RWPE1 (cell line): ENCODE measurements at regions not wholly inside any gene's neighbourhood (a gene's known extent, or its start where the extent isn't known, plus 50 kb on each side); places are given as distances from the start of the nearest gene placed in this dataset.
"Not testable (repeated sequence)": the region's sequence is repeated elsewhere in the genome, so short reads cannot be mapped to it uniquely, and the experiment has no call there.

Experiments
- CTCF ChIA-PET: fragments of 350-600 bp; sonication (Branson Sonifier 250); formaldehyde crosslinking; extraction: SDS; loops from one replicate; lab custom pipeline; 2021; lab: Yijun Ruan, JAX
- POLR2A ChIA-PET: fragments of 400-600 bp; formaldehyde crosslinking; extraction: SDS; loops from one replicate; lab custom pipeline; 2020; ENCODE audit warnings: antibody characterized with exemption; ENCODE audit not compliant: low non-redundant PET; lab: Yijun Ruan, JAX
- DNase-seq: peaks from one replicate; pipeline ENCODE4 v3.0.0; 2012; ENCODE audit warnings: low spot score
- H3K27ac ChIP-seq: fragments of 450-650 bp; 2 replicates; pipeline ENCODE4 v1.5.1; 2017
- TF ChIP-seq, protein P1 (sequence below): fragments of 450-650 bp; conservative IDR thresholded peaks from 2 replicates; pipeline ENCODE4 v1.5.1; 2017; ENCODE audit warnings: low read depth, mild to moderate bottlenecking

DNA sequence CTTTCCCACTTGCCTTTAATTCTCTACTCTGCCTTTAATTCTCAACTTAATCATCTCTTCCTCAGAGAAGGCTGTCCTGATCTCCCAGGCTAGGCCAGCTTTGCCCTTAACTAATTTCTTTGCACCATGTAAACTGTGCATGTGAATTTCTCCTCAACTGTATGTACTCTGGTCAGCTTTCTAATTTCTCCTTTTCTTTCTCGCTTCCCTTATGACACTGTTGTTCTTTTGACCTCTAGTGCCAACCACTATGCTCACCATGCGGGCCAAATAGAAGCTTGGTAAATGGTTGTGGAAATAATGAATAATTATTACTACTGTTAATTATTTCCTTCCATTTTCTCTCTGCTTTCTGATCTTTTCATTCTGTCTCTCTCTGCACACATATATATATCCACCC lies 269.0 kb upstream of the CRBN start:
- POLR2A ChIA-PET: no interaction called here
- H3K27ac ChIP-seq: no peak overlapping the region
- TF ChIP-seq, protein P1, sequence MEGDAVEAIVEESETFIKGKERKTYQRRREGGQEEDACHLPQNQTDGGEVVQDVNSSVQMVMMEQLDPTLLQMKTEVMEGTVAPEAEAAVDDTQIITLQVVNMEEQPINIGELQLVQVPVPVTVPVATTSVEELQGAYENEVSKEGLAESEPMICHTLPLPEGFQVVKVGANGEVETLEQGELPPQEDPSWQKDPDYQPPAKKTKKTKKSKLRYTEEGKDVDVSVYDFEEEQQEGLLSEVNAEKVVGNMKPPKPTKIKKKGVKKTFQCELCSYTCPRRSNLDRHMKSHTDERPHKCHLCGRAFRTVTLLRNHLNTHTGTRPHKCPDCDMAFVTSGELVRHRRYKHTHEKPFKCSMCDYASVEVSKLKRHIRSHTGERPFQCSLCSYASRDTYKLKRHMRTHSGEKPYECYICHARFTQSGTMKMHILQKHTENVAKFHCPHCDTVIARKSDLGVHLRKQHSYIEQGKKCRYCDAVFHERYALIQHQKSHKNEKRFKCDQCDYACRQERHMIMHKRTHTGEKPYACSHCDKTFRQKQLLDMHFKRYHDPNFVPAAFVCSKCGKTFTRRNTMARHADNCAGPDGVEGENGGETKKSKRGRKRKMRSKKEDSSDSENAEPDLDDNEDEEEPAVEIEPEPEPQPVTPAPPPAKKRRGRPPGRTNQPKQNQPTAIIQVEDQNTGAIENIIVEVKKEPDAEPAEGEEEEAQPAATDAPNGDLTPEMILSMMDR: no peak
- DNase-seq: no peak
- CTCF ChIA-PET: no interaction called here

DNA sequence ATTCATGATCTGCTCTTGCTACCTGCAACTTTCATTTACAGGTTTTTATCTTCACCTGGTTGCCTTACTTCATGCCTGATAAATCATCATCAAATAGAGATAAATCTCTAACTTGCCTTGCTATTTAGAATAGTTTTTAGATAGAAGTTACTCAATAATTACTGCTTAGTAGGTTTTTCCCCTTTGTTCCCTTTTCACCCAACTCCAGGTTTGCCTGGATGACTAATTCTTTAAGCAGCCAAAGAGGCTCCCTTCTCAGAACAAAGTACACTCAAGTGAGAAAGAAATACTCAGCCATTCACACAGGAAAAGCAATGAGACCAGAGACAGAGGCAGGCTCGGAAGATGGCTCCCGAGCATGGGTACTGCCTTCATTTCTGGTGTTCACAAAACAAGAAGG lies 268.1 kb upstream of the CRBN start:
- ChIA-PET CTCF (no interaction called here), POLR2A (no interaction called here)
- no peak for DNase-seq
- no peak overlapping the region for H3K27ac ChIP-seq
- TF ChIP-seq, protein P1: no peak

DNA sequence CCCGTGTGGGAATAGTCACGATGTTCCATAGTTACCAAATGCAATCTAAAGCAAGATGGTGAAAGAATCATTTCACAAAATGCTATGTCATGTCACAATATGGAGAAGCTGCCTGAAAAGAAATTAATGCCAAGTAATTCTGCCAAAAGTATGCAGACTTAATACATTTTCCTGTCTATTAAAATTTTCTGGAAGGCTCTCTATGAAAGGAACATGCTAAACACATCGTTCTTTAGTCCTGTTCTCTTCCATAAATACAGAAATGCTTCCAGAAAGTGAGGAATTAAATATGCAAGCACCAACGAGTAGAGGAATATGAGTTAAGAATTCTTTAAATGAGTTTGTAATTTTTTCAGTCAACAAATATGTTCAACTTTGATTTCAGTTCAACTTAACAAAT lies 266.8 kb upstream of the CRBN start:
- no peak overlapping the region for H3K27ac ChIP-seq
- ChIA-PET POLR2A (no interaction called here), CTCF (no interaction called here)
- DNase-seq: no peak
- TF ChIP-seq, protein P1: no peak

DNA sequence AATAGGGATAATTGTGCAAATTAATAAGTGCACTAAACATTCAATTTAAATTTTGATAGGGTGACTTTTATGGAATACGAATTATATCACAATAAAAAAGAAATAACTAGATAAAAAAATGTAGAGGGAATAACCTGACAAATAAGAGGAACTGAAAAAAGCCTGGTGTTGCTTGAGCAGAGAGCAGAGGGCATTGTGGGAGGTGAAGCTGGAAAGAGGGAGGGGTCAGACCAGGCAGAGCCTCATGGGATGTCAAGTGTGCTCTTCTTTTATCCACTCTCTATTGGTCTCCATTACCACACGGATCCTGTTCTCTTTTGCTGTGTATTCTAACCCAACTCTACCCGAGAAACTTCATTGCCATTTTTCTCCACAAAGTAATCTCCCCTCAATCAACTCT lies 264.0 kb upstream of the CRBN start:
- CTCF ChIA-PET: no interaction called here
- POLR2A ChIA-PET: no interaction called here
- H3K27ac ChIP-seq: no peak overlapping the region
- DNase-seq: no peak
- TF ChIP-seq, protein P1: no peak

DNA sequence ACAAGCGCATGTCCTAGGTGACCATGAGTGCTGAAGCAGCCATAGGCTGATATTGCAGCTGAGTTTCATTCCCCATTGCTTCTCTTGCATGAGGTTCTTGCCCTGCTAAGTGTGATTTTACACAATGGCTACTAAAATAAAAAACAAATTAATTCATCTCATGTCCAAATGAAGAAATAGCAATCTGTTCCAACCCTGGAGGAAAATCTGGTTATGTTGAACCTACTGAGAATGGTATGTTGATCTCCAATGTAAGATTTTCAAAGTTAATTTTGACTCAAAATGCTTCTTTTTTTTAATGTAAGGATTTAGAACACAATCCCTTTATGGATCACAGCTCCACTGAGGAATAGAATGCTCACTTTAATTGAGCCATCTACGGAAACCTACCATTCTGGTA lies 254.2 kb upstream of the CRBN start:
- POLR2A ChIA-PET: no interaction called here
- TF ChIP-seq, protein P1: no peak
- no peak overlapping the region for H3K27ac ChIP-seq
- DNase-seq: no peak
- CTCF ChIA-PET: no interaction called here

DNA sequence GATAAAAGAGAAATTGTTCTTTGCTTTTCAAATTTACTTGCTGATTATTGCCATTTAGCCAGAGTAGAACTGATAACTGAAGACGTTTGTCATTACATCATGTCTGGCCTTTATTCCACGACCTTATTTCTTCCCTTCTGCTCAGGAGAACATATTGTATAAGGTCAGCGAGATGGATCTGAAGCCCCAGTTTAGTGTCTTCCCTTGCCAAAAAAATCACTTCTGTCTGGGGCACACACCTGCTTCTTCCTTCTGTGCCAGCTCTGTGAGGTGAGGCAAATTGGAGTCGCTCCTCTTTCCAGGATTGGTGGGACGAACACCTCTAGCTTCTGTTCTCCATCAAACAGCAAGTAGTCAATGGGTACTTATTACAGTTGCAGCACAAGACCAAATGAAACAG lies 250.3 kb upstream of the CRBN start:
- POLR2A ChIA-PET: no interaction called here
- CTCF ChIA-PET: no interaction called here
- no peak for DNase-seq
- no peak overlapping the region for H3K27ac ChIP-seq
- TF ChIP-seq, protein P1: no peak

DNA sequence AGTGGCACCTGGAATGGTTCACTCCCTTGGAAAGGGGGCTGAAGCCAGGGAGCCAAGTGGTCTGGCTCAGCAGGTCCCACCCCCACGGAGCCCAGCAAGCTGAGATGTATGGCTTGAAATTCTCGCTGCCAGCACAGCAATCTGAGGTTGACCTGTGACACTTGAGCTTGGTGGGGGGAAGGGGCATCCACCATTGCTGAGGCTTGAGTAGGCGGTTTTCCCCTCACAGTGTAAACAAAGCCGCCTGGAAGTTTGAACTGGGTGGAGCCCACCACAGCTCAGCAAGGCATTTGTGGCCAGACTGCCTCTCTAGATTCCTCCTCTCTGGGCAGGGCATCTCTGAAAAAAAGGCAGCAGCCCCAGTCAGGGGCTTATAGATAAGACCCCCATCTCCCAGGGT lies 228.2 kb upstream of the CRBN start:
- H3K27ac ChIP-seq, CTCF ChIA-PET, POLR2A ChIA-PET: not testable (repeated sequence)

More for the DNA sequence above, 228.2 kb upstream of the CRBN start:
- DNase-seq: not testable (repeated sequence)
